ENCODE measurements at regions not wholly inside any gene's neighbourhood (a gene's known extent, or its start where the extent isn't known, plus 50 kb on each side); places are given as distances from the start of the nearest gene placed in this dataset.
"Not testable (repeated sequence)": the region's sequence is repeated elsewhere in the genome, so short reads cannot be mapped to it uniquely, and the experiment has no call there.

DNA sequence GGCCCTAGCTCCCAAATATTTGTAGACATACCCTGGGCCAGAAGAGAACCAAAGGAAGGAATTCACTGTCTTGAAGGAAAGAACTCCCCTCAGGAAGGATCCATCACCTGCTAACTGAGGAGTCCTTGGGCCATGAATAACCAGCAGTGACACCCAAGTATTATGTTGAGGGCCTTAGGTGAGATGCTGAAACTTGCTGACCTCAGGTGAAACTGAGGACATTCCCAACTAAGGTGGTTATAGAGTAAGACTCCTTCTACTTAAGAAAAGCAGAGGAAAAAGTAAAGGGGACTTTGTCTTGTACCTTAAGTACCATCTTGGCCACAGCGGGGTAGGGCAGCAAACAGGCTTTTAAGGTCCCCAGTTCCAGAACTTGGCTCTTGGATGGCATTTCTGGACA is 491.7 kb downstream of the C6orf118 start:
- no peak for DNase-seq

DNA sequence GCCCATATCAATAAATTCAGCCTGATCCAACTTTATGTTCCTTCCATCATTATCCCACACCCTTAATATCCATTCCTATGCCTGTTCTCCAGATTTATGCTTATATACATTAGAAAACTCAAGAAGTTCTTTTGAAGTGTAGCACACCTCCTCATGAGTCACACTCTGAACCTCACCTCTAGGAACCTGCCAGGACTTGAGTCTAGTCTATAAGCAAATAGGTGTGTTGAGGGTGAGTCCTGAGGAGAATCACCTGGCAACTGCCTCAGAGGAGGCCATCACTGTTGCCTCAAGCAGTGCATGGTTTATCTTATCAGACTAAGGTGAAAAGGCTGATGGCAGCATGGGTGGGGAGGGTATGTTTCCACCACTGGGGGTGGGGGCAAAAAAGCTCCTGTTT is 496.7 kb downstream of the C6orf118 start:
- DNase-seq: no peak

DNA sequence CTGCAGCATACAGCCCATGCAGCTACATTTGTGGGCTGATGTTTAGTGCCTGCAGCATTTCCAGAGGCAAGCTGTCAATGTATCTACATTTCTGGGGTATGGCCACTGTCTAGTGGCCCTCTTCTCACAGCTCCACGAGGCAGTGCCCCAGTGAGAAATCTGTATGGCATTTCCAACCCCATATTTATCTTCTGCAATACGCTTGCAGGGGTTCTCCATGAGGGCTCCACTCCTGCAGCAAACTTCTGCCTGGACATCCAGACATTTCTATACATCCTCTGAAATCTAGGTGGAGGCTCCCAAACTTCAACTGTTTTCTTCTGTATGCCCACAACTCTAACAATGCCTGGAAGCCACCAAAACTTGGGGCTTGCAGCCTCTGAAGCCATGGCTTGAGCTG is 502.3 kb downstream of the C6orf118 start:
- no peak for DNase-seq

DNA sequence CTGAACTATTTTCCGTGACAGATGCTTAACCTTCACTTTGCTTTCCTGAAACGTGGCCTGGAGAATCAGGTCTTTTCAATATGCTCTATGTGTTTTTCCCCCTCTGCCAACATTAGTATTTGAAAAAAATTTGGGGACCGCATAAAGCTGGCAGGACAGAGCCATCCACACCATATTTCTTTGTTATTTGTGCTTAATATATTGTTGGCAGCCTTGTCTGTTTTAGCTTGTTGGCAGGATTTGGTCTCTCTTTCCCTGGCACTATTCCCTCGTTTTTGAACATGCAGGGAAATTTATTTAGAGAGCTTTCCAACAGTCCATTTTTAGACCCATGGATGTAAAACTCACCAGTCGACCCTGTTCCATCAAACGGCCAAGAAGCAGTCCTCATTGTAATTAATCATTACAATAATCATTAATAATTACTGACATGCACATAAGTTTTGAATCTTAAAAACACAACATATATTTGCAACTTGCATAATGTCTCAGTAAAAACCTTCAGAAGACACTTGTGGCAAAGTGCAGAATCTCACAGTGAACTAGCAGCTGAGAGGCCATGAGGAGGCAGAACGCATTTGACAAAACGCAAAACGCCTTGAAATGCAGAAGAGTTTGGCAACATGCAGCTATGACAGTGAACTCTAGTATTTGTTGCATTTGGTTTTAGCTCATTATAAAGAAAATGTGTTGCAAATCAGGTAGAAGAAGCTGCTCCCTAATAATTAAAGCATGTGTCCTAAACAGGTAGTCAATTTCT is 514.2 kb downstream of the C6orf118 start:
- no peak for DNase-seq

DNA sequence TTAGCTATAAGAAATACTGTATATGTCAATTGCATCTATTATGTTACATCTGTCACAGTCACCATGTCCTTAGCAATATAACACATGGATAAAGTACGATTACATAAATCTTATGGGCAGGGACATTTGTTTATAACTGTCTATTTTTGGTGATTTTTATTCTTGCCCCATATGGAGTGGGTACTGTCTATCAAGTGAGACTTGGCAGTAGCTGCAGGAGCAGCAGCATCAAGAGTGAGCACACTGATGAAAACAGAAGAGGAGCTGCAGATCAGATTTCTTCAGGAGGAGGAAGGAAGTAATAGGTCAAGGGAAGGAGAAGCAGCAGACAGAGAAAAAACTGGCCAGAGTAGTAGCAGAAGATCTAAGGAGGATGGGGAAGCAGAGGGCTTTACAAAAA is 516.7 kb downstream of the C6orf118 start:
- DNase-seq: no peak

DNA sequence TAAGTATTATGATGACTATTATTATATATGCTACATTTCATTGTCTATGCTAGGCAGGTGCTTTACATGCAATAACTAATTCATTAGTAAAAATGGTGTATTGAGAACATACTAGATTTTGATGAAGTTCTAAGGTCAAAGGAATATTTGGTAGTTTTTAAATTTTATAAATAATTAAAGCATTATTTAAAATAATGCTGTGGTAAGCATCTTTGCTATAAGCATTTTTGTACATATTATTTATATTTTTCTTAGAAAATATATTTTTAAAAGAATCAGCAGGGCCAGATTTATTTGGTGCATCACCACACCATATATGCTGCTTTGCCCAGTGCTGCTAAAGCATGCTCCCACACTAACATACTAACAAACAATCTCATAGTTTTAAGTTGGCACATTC is 517.9 kb downstream of the C6orf118 start:
- no peak for DNase-seq

DNA sequence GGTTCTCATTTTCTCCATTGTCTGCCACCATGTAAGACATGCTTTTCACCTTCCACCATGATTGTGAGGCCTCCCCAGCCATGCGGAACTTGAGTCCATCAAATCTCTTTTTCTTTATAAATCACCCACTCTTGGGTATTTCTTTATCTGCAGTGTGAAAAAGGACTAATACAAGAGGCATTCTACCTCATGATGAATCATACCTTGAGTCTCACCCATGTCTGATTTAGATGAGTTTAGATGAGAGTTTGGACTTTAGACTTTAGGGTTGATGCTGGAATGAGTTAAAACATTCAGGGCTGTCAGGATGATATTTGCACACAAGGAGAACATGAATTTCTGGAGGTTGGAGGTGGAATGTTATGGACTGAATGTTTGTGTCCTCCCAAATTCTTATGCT is 545.6 kb downstream of the C6orf118 start:
- no peak for DNase-seq

DNA sequence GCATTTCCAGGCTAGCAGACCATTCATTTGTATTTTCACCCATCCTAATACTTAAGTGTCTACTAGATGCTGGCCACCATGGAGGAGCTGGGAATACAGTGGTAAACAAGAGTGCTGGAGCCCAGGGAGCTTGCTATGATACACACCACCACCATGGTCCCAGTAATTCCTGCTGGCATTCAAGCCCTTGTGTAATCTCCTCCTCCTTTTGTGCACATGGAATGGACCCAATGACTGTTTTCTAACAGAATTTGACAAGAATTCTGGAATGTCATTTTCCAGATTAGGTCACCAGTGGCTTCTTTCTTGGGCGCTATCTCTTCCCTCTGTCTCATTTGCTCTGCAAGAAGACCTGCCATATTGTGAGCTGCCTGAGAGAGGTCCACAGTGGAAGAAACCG is 552.0 kb downstream of the C6orf118 start:
- DNase-seq: no peak

DNA sequence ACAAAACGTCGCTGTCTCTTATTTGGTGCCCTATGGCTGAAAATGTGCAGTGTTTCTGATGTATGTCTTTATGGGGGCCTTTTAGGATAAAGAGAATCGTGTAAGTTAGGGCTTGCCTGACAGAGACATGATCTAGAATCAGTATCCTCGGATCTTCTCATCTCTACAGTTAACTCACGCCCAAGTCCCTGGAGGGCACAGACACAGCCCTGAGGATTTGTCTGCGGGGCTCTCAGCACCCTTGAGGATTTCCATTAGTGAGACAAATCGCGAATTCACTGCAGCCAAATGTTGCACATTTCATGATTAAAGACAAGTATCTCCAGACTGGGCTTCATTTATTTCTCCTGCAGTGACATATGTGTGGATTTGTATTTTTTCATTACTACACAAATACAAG is 552.7 kb downstream of the C6orf118 start:
- no peak for DNase-seq

DNA sequence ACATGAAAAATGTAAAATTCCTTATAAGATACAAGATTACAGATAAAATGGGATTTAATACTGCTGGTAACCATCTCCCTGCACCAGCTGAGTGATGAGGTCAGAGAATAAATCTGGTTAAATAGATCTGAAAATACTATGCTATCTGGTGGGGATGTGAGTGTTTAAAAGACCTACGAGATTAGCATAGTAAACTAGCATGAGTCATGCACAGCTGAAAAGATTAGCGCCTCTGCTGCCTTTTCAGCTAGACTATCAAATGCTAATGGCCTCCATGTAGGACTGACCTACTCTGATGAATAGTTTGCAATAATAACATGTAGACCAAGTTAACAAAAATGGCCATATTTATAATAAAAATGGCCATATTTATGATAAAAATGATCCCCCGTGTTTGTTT is 553.3 kb downstream of the C6orf118 start:
- no peak for DNase-seq

DNA sequence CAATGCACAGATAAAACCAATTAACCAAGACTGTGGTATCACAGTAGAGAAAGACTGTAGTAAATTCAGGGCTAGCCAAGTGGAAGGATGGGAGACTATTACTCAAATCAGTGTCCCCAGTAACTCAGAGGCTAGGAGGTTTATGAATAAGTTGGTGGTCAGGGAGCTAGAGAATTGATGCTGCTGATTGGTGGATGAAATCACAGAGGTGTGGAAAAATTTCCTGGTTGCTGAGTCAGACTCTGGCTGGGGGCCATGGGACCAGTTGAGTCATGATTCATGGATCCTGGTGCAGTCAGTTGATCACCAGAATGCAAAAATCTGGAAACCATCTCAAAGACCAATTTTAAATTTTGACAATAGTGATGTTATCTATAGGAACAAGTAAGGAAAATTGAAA is 555.9 kb downstream of the C6orf118 start:
- DNase-seq: no peak

DNA sequence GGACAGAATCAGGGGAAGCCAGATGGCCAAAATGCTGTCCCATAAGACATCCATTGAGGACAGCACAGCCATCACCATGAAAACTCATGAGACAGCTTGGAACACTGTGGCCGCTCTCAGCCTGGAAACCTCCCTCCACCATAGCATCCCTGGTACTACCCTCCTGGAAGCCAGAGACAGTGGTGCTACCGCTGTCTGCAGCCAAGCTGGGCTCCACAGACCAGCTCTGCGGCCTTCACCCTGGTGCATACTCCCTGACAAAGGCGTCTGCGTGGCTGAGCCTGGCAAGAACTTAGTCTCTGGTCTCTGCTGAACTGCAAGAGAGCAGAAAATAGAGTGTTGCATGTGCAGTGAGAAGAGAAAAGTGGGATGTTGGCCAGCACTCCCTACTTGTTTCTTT is 558.0 kb downstream of the C6orf118 start:
- no peak for DNase-seq

DNA sequence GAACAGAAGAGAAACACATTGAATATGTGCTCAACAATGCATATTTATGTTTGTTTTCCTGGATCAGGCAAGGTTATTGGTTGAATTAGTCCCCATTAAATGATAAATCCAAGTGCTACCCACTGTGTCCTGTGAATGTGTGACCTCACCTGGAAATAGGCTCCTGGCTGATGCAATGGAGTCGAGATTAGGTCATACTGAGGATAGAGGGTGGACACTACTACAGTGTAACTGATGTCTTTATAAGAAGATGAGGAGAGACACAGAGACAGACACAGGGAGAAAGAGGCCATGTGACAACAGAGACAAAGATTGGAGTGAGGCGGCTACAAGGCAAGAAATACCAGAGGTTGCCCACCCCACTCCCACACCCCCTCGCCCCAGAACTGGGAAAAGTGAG is 559.3 kb downstream of the C6orf118 start:
- DNase-seq: no peak

DNA sequence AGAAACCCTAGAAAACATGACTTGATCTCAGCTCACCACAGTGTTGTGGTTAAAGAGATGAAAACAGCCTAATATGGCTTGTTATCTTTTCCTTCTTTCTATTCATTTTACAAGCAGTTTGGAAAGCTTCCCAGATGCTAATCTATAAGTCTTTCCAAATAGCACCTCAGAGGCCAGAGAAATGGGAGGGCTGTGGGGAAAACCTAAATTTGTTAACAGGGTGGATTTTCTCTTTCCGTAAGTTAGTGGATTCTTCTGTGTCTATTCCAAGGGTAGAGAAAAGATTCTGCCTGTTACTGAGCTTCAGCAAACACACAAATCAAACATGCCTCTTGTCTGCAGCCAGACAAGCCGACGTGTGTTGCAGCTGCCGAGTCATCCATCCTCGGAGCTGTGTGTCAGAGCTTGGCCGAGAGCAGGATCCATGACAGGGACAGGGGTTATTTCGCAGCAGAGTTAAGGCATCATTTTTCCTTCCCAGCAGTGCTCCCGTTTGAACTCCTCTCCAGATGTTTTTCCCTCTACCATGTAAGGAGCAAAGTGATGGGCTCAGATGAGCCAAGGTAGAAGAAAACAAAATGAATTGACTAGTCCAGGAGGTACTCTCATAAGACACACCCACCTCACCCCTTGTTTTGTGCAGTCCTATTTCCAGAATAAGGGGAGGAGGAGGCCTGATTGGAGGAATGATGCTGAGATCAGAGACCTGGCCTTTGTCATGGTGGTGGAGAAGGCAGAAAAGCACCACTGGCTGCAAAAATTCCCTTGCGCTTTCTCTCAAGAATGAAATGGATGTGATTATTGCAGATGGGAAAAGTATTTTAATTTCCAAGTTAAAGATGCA is 560.0 kb downstream of the C6orf118 start:
- DNase-seq: no peak

DNA sequence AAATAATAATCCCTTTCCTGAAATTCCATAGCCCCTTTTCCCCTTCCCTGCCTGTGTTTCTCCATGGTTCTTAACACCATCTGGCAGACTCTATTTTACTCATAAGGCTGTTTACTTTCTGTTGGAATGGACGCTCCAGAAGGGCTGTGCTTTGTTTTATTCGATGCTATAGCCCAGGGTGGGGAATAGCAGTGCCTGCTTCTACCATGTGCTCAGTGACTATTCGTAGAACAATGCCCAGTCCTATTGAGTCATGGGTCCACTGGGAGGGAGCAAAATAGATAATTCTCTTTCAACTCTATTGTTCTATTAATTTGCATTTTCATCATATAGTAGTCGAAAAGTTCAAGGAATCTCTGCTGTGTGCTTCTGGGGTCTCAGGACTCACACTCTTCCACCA is 565.1 kb downstream of the C6orf118 start:
- DNase-seq: no peak

DNA sequence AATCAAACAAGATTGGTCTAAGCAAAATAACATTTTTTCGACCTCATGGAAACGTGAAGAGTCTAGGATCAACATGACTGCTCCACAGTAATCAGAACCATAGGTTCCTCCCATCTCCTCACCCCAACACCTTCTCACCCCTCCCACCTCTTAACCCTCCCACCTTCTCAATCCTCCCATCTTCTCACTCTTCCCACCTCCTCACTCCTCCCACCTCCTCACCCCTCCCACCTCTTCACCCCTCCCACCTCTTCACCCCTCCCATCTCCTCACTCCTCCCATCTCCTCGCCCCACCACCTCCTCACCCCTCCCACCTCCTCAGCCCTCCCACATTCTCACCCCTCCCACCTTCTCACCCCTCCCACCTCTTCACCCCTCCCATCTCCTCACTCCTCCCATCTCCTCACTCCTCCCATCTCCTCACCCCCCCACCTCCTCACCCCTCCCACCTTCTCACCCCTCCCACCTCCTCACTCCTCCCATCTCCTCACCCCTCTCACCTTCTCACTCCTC is 567.4 kb downstream of the C6orf118 start:
- no peak for DNase-seq

DNA sequence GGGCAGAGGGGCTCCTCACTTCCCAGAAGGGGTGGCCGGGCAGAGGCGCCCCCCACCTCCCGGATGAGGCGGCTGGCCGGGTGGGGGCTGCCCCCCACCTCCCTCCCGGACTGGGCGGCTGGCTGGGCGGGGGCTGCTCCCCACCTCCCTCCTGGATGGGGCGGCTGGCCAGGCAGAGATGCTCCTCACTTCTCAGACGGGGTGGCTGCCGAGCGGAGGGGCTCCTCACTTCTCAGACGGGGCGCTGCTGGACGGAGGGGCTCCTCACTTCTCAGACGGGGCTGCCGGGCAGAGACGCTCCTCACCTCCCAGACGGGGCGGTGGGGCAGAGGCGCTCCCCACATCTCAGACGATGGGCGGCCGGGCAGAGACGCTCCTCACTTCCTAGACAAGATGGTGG is 573.3 kb downstream of the C6orf118 start:
- DNase-seq: not testable (repeated sequence)

DNA sequence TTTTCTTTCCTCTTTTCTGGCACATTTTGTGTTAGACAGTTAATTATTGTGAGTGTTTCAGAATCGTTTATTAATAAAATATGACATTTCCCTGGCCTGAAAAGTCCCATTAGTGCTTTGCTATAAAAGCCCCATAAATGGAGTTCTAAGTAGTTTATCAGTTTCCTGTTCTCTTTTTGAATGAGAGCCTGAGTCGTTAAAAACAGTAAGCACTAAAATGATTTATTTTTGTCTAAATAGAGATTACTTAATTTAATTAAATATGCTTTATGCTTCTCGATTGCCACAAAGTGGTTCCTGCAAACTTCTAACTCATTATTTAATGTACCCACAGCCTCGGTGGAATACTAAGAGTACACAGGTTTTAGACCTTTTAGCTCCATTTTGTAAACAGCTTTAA is 577.9 kb downstream of the C6orf118 start:
- DNase-seq: no peak

DNA sequence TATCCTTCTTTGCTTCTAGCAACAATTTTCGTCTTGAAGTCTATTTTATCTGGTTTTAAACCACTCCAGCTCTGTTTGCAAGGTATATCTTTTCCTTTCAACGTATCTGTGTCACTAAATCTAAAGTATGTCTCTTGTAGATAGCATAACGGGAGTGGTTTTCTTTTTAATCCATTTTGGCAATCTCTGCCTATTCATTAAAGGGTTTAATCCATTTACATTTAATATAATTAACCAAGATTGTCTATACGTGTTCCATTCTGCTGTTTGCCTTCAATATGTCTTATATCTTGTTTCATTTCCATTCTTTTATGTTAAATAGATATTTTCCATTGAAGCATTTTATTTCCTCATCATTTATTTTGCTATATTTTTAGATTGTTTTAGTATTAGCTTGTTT is 587.9 kb downstream of the C6orf118 start:
- no peak for DNase-seq

DNA sequence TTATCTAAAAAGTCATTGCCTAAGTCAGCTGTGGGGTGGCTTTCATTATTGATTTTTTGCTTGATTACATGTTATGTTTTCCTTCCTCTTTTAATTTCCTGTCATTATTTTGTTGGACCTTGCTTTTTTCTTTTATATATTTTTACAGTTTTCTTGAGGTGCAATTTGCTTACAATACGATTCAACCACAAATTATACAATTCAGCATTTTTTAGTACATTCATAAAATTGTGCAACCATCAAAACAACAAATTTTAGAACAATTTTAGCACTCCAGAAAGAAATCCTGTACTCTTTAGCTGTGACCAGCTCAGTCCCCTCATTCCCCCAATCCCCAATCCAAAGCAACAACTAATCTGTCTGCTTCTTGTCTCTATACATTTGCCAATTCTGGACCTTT is 608.9 kb downstream of the C6orf118 start:
- DNase-seq: no peak

DNA sequence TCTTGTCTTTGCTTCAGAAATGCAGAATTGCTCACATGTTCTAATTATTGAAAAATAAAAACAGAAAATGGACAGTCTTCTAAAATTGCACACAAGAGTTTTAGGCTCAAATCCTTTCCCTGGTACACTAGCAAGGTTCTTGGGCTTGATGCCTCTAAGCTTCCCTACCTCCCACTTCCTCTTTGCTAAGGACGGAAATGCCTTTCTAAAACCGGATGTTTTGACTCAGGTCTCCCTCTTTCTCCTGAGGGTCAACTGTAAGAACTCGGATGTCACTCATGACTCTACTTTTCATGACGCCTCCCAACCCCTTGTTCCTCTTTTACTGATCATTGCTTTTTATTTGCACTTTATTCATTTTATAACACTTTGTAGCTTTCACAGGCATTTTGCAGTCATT is 613.5 kb downstream of the C6orf118 start:
- DNase-seq: no peak

DNA sequence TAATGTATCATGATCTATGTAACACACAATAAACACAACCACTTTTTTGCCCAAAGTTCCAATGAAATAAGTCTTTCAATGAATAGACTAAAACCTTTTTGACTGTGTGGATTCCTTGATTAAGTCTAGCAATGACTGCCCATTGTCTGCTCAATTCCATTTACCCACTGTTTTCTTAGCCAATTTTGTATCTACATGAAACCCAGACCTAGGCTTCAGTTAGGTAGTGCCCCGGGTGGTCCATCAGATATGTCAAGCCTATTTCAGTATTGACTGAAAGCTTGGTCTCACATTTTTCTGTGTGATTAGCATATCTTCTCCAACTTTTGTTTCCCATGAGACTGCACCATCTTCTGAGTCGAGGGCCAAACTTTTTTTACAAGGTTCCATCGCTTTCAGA is 615.0 kb downstream of the C6orf118 start:
- DNase-seq: no peak

DNA sequence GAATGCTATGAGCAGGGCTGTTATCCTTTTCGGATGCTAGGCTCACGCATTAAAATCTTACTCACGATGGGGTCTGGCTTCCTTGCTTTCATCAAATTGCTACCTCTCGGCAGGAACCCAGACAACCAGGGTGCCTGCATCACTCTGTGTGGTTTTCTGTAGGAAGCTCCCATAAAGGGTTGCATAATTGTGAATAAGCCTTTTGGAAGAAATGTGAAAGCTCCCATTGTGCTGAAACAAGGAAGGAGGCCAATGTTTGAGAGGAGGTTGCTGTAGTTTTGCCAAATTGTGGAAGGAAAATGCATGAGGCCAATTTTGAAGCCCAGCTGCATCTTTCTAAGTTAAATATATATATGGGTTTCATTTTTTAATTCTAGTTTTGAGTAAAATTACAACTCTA is 615.5 kb downstream of the C6orf118 start:
- no peak for DNase-seq
